MCF 10A (cell line): ENCODE measurements at regions not wholly inside any gene's neighbourhood (a gene's known extent, or its start where the extent isn't known, plus 50 kb on each side); places are given as distances from the start of the nearest gene placed in this dataset.

Source experiments
- BruUV-seq: library from RNA; stranded (reverse); fragments of 400-500 nt; replicated peaks from 2 replicates; lab custom pipeline; 2021; lab: Mats Ljungman, UMichigan
- CTCF ChIA-PET: fragments of 300-600 bp; sonication (Branson Sonifier 250); formaldehyde crosslinking; extraction: SDS; loops from one replicate; lab custom pipeline; 2021; ENCODE audit warnings: antibody characterized with exemption, inconsistent platforms; lab: Yijun Ruan, JAX
- POLR2A ChIA-PET: fragments of 300-600, 350-650 bp; sonication (Branson Sonifier 250); formaldehyde crosslinking; extraction: SDS; loops from one replicate; lab custom pipeline; 2020; ENCODE audit warnings: antibody characterized with exemption, inconsistent platforms; lab: Yijun Ruan, JAX
- DNase-seq: peaks from one replicate; pipeline ENCODE4 v3.0.0-alpha.2; 2018; ENCODE audit not compliant: unreplicated experiment
- H3K27ac Mint-ChIP-seq: one replicate; pipeline ENCODE4 v1.8.0; 2022; ENCODE audit warnings: mild to moderate bottlenecking, low read depth, mixed read lengths; ENCODE audit not compliant: unreplicated experiment
- H3K27me3 Mint-ChIP-seq: one replicate; pipeline ENCODE4 v1.8.0; 2022; ENCODE audit warnings: mixed read lengths; ENCODE audit not compliant: insufficient read depth, unreplicated experiment
- H3K36me3 Mint-ChIP-seq: one replicate; pipeline ENCODE4 v1.8.0; 2022; ENCODE audit warnings: mild to moderate bottlenecking, moderate library complexity, mixed read lengths; ENCODE audit not compliant: insufficient read depth, unreplicated experiment
- H3K4me1 Mint-ChIP-seq: one replicate; pipeline ENCODE4 v1.8.0; 2022; ENCODE audit warnings: mixed read lengths; ENCODE audit not compliant: insufficient read depth, unreplicated experiment
- H3K4me3 Mint-ChIP-seq: one replicate; pipeline ENCODE4 v1.8.0; 2022; ENCODE audit warnings: mild to moderate bottlenecking, moderate library complexity, mixed read lengths; ENCODE audit not compliant: unreplicated experiment
- H3K9me3 Mint-ChIP-seq: one replicate; pipeline ENCODE4 v1.8.0; 2022; ENCODE audit warnings: mixed read lengths; ENCODE audit not compliant: unreplicated experiment
- intact Hi-C: fragments of 100-400 bp; cut with micrococcal nuclease; formaldehyde crosslinking; loops from 2 replicates; pipeline ENCODE4 v1.14.1; 2022
- TF ChIP-seq, protein P1 (sequence below): fragments of 200-600 bp; IDR thresholded peaks from one replicate; pipeline ENCODE4 v1.8.0; 2022; ENCODE audit warnings: antibody characterized with exemption, mild to moderate bottlenecking; ENCODE audit not compliant: unreplicated experiment

DNA sequence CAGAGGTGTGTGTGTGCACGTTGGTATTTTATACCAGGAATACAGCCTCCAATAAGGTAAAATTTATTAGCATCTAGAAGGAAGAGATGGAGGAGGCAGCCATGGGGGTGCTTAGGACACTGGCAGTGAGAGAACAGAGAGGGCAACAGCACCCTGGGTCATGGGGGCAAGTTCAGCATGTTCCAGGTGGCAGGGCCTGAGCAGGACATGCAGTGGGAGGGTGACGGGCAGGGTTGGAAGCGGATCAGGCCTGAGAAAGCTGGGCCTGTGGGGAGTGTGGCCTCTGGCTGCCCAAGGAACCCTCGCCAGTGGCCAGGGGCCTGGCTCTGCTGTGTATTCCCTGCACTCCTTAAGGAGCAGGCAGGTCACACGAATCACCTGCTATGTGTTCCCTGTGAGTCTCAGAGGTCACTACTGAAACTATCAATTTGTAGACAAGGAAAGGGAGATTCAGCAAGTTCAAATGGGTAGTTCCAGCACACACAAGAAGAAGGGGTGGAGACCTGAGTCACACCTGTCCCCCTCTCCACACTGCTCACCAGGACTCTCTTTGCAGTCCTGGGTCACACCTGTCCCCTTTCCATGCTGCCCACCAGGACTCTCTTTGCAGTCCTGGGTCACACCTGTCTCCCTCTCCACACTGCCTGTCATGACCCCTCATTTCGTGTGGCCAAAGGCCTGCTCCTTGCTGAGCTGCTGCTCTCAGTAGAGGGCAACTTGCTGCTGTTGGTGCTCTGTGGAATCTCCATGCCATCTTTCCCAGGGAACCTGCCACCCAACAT, 463.9 kb upstream of the HS6ST1 start:
- TF ChIP-seq, protein P1, sequence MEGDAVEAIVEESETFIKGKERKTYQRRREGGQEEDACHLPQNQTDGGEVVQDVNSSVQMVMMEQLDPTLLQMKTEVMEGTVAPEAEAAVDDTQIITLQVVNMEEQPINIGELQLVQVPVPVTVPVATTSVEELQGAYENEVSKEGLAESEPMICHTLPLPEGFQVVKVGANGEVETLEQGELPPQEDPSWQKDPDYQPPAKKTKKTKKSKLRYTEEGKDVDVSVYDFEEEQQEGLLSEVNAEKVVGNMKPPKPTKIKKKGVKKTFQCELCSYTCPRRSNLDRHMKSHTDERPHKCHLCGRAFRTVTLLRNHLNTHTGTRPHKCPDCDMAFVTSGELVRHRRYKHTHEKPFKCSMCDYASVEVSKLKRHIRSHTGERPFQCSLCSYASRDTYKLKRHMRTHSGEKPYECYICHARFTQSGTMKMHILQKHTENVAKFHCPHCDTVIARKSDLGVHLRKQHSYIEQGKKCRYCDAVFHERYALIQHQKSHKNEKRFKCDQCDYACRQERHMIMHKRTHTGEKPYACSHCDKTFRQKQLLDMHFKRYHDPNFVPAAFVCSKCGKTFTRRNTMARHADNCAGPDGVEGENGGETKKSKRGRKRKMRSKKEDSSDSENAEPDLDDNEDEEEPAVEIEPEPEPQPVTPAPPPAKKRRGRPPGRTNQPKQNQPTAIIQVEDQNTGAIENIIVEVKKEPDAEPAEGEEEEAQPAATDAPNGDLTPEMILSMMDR, result no peak
- Mint-ChIP-seq H3K36me3 (no peaks in the 10 kb centered on the region), H3K27me3 (no peaks in the 10 kb centered on the region), H3K27ac (no peak overlapping the region), H3K4me1 (no peaks in the 10 kb centered on the region), H3K4me3 (no peak overlapping the region), H3K9me3 (no peaks in the 10 kb centered on the region)
- intact Hi-C loops, result no loop called here
- BruUV-seq, result no TSS peak
- POLR2A ChIA-PET, result interaction anchor here (0.7 kb wide), 1 partner anchor 19 kb away, joined by 3 read pairs; no protein-coding TSS in a partner anchor
- CTCF ChIA-PET, result interaction anchor here (0.7 to 1.2 kb wide), 3 partner anchors 27 to 341 kb away, joined by 3 to 4 read pairs (median 3); no protein-coding TSS in a partner anchor
- no peak for DNase-seq

DNA sequence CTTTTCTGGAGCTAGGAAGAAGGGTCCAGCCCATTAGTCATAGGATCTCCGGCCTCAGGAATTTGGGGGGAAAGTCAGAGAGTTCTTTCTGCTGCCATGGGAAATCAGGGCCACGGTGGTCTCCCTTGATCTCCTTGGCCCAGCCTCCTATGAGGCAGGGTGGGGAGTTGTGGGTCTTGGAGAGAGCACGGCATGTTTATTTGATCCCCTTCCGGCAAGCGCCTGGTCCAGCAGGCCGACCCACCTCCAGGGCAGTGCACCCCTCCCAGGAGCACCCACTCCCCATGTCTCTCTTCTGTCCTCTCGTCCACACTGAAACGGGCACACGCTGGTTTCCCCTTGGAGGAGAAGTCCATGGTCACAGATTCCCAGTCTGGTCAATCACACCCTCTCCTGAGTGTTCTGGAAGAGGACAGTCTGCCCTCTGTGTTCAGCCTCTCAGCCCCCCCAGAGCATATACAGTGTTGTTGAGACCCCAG, 464.6 kb upstream of the HS6ST1 start:
- Mint-ChIP-seq H3K9me3 (peaks cover 1% of the 10 kb centered on the region), H3K27ac (no peak overlapping the region), H3K27me3 (no peaks in the 10 kb centered on the region), H3K4me1 (no peaks in the 10 kb centered on the region), H3K36me3 (no peaks in the 10 kb centered on the region), H3K4me3 (no peak overlapping the region)
- DNase-seq, result no peak
- TF ChIP-seq, protein P1, result no peak
- intact Hi-C loops, result no loop called here
- CTCF ChIA-PET, result interaction anchor here (0.7 to 1.2 kb wide), 2 partner anchors 28 to 341 kb away, joined by 3 to 4 read pairs; no protein-coding TSS in a partner anchor
- BruUV-seq, result no TSS peak
- POLR2A ChIA-PET, result interaction anchor here (0.7 kb wide), 1 partner anchor 20 kb away, joined by 3 read pairs; no protein-coding TSS in a partner anchor

DNA sequence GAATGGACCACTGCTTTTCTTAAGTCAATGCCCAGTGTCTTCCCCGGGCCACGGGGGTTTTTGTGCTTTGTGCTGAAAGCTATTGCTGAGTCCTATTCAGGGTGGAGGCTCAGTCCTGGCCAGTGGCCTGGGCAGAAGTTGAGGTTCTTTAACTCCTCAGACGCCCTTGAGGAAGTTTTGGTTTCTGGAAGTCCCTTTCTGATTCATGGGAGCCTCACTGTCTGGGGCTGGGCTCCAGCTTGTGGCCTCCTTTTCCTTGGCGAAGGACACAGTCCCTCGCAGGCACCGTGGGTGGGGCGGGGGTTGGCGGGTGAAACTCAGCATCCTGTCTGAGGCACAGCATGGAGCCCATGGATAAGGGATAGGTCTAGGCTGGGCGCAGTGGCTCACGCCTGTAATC, 465.2 kb upstream of the HS6ST1 start:
- Mint-ChIP-seq H3K27me3 (no peaks in the 10 kb centered on the region), H3K27ac (no peak overlapping the region), H3K9me3 (peaks cover 8% of the 10 kb centered on the region), H3K4me3 (no peak overlapping the region), H3K36me3 (no peaks in the 10 kb centered on the region), H3K4me1 (no peaks in the 10 kb centered on the region)
- no peak for DNase-seq
- BruUV-seq, result no TSS peak
- intact Hi-C loops, result no loop called here
- ChIA-PET CTCF (interaction anchor here (1.2 kb wide), 1 partner anchor 29 kb away, joined by 3 read pairs; no protein-coding TSS in a partner anchor), POLR2A (no interaction called here)
- TF ChIP-seq, protein P1, result no peak

DNA sequence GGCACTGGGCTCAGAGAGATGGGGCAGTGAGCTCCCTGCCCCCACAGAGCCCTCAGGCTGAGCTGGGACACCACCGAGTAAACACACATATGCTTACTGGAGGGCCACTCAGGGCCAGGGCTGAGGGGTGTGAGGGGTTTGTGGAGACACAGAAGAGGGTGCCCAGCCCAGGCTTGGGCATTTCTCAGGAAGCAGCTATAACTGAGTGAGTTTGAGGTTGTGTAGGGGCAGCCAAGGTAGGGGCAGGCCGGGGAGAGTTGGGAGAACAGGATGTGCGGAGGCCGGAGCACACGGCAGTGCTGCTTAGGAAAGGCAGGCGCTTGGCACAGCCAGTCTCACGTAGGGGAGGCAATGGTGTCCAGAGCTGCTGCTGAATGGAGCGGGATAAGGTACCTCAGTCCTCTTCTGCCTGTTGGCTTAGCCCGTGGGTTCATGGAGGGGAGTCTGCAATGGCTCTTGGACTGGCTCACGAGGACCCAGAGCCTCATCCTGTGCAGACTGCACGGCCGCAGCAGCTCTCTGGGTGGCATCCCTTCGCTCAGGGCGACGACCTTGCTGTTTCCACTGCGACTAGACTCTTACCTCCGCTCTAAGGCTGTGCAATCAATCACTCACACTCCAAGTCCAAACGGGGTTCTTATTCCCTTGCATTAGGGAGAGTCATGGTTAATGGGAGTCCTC, 466.1 kb upstream of the HS6ST1 start:
- CTCF ChIA-PET, result interaction anchor here (0.7 to 1.2 kb wide), 3 partner anchors 22 to 31 kb away, joined by 3 read pairs; no protein-coding TSS in a partner anchor
- Mint-ChIP-seq H3K36me3 (no peaks in the 10 kb centered on the region), H3K27ac (no peak overlapping the region), H3K4me1 (no peaks in the 10 kb centered on the region), H3K27me3 (no peaks in the 10 kb centered on the region), H3K4me3 (no peak overlapping the region), H3K9me3 (peaks cover 8% of the 10 kb centered on the region)
- BruUV-seq, result no TSS peak
- POLR2A ChIA-PET, result no interaction called here
- intact Hi-C loops, result no loop called here
- no peak for DNase-seq
- TF ChIP-seq, protein P1, result no peak
